Hypothalamus (tissue), 51 donors: ENCODE measurements at regions not wholly inside any gene's neighbourhood (a gene's known extent, or its start where the extent isn't known, plus 50 kb on each side); places are given as distances from the start of the nearest gene placed in this dataset.
"Not testable (repeated sequence)": the region's sequence is repeated elsewhere in the genome, so short reads cannot be mapped to it uniquely, and the experiment has no call there.

Source experiments
- DNase-seq, 51 donors: peaks; one replicate each; lab custom pipeline; 2025; lab: John Stamatoyannopoulos, UW

DNA sequence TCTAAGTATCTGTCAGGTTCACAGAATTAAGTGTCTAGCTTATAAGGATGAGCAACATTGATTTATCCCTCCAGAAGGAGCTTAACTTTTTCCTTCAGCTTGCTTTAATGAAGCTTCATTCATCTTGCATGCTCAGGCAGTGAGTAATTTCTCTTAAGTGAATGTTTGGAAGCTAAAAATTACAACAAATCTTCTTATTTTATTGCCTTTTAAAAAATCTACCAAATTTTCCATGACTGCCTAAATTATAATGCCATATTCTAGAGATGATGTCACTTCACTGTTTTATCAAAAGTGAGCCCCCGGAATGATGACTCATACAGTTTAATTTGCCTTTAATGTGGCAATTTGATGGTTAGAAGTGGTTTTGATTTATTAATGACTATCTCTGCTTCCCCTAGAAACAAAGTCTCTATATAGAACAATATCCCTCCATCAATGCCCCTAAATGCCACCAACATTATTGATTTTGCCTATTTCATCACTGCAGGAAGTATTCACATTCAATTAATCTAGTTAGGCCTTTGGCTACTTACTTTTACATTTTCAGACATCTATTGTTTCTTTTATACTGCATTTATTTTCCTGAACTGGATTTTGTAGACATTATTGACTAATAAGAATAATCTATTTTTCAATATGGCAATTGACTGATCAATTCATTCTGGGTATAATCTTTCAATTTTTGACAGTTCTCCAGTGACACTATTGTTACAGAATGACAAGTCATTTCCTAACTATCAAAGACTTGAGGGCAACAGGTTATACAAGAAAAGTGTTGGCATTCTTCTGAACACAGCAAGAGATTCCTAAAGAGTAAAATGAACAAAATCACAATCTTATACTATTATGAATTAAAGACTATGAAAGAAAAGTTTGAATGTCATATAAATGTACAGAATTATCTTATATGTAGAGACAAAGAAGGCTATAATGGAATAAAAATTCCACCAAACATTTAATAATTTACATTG lies 139.3 kb upstream of the ODAD2 start:
- peak in 1 of 51 donors; percentile 16 for DNase-seq

DNA sequence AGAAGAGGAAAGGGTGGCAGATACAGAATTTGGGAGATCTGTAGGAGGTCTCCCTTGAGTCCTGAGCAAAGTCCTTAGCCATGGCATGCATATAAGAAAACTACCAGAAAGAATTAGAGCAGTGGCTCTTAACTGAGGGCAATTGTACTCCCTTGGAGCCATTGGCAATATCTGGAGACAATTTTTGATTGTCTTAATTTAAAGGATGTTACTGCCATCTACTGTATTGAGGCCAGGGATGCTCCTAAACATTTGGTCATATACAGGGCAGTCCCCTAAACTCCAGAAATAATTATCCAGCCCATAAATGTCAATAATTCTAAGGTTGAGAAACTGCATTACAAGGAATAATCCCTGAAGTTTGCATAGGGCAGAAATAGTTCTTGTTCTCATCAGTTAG lies 136.4 kb upstream of the ODAD2 start:
- no peak for DNase-seq

DNA sequence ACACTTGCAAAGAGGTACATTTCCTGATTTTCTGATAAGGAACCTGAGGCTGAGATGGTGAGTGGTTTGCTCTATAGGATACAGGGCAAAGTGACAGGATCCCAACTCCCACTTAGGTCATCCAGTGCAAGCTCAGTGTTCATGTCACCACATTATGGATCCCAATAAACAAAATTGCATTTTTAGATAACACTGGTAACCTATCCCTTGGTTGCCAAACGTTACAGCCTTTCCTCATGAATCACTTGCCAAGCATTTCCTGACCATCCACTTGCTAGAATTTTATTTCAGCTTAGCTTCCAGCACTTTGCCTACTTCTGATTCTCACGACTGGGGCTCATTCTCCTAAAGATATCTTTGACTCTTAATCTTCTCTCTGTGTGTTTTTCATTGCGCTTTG lies 131.4 kb upstream of the ODAD2 start:
- no peak for DNase-seq

DNA sequence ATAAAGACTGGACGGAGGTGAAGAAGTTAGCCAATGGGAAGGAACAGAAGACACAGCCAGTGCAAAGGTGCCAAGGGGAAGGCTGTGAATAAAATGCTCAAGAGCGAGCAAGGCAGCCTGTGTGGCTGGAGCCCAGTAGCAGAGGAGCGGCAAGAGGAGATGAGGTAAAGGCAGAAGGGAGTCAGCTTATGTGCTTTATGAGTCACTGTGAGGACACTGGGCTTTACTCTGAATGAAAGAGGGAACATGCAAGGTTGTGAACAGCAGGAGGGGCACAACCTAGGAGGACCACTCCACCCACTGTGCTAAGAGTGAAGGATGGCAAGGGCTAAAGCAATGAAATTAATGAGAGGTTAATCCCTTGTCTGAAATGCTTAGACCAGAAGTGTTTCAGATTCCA lies 129.0 kb upstream of the ODAD2 start:
- no peak for DNase-seq

DNA sequence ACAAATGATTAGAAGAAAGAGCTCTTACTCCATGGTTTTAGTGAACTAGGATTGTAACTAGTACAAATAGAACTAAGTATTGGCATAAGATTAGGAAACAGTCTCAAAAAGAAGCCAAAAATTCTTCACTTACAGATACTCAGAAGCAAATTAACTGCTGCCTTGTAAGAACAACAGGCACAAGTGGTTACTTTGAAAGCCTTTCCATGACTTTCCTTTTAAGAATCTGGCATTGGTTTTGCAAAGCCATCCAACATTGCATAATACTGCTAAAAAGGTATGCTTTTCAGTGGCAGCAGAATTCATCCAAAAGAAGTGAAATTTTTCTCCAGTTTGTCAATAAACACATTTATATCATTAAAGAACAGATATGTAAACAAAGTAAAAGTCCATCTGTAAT lies 126.8 kb upstream of the ODAD2 start:
- DNase-seq = no peak

DNA sequence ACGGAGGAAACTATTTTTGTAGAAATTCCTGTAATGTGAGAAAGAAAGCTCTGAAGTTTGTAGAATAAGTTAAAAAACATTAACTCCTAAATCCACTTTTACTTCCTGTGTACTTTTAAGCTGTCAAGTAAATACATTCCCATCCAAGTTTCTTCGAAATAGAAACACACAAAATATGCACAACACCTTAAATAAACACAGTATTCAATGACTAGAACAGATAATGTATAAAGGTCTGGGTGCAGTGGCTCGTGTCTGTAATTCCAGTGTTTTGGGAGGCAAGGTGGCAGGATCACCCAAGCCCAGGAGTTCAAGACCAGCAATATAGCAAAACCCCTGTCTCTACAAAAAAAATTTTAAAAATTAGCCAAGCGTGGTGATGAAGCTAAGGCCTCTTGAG lies 121.9 kb upstream of the ODAD2 start:
- DNase-seq = no peak

DNA sequence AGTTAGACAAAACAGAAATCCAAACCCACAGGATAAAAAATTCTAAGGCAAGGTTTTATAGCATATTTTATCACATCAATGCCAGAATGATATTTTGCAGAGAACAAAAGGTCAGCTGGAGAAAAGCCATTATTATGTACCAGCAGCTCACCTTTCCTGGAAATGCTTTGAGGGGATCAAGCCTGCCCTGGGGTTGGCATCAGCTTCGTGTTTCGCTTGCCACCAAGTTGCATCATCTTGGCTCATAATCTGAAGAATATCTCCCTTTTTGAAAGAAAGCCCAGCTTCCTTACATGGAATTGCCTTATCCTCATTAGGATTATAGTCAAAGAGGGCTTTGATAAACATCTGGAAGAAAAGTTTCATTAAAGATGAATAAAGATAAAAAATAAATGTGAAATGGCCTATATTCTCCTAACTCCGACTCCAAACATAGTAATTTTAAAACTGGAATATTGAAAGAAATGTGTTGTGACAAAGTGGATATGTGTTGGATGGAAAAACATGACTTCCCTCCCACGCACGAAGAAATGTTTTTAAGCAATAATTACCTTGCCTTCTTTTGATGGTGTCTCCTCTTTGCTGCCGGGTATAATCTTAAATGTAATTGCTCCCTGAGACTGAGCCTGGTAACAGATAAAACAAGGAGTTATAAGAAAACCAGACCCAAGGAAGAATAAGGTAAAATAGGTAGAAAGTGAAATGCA lies 121.3 kb upstream of the ODAD2 start:
- no peak for DNase-seq

DNA sequence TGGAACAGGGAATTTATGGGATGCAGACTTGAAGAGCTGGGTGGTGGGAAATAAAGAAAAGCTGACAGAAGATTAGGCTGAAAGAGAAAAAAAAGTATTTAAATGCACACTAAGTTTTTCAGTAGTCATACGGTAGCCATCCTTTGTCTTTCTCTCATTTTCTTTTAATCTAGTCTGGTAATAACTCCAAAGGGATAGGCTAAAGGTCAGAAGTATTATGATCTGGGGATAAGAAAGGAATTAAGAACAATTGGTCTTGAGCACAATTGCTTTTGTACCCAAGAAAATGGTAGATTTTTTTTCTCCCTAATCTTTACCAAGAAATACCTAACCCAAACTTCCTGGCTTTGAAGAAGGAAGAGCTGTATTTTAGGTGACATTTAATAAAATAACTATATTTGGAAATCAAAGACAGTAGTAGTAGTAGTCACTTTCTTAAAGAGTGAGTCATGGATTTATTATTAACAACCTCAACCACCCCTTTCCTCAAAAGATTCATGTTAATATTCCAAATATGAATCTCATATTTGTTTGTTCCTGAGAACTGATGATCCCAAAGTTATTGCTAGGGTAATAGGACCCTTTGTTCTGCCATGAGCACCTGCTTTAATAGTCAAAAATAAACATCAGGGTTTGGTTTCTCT lies 120.2 kb upstream of the ODAD2 start:
- no peak for DNase-seq

DNA sequence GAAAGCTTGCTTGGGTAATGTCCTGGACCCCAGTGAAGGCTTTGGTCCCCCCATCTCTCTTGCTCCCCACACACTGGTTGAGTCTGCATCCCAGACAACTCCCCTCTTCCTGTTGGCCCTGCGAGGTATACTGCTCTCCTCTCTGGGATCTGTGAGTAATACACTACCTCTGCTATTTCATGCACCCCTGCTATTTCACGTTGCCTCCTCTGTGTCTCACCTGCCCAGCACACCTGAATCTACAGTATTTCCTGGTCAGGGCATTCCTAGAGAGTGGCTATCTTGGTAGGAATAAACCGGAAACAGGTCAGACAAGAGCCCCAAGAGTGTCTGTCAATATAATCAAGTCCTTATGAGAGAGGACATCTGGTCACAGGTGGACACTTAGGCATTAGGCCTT lies 114.3 kb upstream of the ODAD2 start:
- no peak for DNase-seq

DNA sequence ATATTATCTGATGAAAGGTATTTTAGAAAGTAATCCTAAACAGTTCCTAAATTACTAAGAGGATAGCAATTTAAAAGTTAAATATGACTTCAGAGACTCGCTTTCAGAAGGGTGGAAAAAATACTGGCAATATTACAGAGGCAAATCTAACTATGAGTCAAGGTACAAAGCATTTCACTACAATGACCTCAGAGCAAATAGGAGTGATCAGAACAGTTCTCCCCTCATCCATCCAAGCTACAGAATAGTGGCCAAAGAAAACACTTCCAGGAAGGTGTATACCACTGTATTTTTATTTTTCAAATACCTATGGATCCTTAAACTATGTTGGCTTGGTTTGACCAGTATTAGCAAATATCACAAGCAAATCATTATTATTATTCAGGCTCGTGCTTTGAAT lies 112.8 kb upstream of the ODAD2 start:
- DNase-seq = no peak

DNA sequence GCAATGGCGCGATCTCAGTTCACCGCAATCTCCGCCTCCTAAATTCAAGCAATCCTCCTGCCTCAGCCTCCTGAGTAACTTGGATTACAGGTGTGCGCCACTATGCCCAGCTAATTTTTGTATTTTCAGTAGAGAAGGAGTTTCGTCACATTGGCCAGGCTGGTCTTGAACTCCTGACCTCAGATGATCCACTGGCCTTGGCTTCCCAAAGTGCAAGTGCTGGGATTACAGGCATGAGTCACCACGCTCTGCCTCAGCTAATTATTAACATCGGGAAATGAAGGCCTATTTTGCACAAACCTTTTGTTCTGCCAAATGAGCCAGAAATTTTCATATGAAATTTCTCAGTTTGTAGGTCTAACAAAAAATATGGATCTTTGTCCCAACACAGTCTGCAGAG lies 106.7 kb upstream of the ODAD2 start:
- no peak for DNase-seq

DNA sequence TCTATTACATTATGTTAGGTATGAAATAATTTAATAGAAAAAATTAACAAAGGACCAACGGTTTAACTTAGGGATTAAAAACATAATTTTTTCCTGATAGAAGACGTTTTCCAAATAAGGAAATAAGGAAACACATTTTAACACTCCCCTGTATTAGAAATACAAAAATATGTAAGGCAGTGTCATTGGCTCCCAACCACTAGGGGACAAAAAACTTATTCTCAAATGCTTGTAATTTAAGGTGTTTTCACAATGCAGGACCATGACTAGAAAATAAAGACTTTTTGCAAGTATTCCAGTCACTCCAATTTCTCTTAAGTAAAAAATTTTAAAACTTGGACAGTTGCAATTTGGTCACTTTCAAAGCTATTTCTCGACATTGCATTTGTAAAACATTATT lies 98.8 kb upstream of the ODAD2 start:
- DNase-seq = no peak

DNA sequence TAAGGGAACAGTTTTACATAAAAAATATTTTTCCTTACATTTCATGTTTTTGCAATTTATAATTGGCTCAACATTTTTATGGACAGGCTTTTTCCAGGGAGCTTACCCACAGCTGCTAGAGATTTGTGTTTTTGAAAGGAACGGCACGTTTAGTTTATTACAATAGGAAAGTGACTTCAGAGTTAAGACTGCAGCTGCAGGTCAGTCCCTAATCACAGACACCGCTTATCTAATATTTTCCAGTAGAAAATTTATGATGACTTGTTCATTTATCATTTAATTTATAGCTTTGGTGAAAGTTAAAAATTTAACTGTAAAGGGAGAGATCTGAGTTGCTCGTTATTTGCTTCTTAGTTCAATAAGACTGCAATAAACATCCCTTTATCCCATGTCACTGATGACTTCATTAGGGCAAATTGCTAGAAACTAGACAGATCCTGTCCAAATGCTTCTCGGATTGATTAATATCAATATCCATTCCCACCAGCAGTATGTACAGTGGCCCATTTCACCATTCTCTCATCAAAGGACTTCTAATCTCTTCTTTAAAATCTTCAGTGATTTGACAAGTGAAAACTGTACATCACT lies 97.0 kb upstream of the ODAD2 start:
- DNase-seq = no peak

DNA sequence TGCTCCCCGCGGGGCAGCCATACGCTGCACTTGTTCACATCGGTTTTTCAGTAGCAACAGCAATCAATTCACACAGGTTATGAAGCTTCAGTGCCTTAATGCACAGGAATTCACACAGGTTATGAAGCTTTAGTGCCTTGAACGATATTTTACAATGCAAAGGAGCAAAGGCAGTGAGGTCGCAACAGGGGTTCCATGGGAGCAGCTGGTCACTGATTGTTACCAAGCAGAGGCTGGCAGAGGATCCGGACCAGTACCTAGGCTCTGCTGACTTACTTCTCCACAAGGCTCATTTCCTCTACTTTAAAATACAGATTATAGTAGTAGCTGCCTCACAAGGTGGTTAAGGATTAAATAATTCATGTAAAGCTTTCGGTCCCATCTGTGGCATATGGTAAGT lies 95.2 kb upstream of the ODAD2 start:
- no peak for DNase-seq

DNA sequence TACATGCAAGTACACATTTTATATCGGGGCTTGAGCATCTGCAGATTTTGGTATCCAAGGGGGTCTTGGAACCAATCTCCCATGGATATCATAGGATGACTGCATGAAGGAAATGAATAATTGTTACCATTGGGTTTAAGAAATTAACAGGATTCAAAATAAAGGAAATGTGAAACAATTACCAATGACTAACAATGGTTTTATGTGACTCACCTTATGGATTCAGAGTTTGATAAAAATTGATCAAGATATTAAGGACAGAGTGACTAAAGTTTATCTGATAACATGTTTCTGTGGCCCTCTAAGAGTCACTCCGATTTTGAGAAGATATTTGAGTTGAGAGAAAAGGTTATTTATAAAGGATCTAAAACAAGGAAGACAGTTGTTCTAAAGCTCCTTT lies 93.0 kb upstream of the ODAD2 start:
- no peak for DNase-seq

DNA sequence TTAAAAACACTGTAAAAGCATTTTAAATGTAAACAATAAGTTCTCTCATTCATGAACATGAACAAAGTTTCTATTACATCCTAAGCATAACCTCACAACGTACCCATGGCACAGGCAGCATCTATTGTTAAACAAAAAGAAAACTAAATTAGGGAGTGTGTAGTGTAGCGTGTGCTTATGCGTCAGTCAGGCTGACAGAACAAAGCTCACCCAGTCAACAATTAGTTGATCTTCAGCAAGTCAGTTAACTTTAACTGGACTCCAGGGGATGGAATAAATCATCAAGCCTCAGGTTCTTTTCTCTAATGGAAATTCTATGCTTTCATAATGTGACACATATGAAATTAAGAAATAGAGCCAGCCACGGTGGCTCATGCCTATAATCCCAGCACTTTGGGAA lies 91.6 kb upstream of the ODAD2 start:
- DNase-seq = no peak

DNA sequence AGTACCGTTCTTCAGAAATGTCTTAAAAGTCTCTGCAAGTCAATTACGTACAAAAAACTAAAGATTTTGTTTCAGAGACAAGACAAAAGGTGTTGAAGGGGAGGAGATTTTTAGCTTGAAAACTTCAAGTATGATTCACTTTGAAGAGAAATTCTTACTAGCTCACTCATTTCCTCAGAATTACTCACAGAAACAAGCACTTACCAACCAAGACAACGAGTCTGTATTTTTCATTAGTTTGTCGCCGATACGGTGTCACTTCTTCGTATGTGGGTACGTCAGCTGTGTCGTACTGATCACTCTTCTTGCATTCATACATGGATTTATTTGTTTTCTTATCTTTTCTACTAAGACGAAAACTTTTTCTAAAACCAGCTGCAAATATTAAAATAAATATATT lies 90.6 kb upstream of the ODAD2 start:
- DNase-seq = no peak

DNA sequence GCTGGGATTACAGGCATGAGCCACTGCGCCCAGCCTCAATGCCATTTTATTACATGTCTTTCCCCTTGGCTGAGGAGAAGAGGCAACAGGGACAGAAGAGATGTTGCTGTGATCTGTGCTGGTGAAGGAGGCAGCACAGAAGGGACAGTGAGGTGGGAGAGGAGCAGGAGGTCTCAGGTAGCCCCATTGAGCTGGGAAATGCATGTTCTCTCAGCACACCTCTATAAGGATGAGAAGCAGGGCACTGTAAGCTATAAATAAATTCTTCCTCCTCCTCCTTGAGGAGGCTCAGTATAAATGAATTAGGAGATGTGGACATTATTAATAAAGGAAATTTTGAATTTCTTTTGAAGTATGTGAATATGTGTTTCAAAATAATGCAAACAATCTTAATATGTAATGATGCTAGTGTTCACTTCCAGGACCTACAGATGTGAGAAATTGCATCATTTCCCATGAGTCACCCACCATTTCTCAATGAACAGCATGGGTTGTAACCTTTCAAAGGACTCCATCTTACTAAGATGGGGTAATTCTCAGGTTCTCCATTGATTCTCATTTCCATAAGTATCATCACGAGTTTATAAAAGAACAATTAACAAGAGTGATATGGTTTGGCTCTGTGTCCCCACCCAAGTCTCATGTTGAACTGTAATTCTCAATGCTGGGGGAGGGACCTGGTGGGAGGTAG lies 88.9 kb upstream of the ODAD2 start:
- no peak for DNase-seq

DNA sequence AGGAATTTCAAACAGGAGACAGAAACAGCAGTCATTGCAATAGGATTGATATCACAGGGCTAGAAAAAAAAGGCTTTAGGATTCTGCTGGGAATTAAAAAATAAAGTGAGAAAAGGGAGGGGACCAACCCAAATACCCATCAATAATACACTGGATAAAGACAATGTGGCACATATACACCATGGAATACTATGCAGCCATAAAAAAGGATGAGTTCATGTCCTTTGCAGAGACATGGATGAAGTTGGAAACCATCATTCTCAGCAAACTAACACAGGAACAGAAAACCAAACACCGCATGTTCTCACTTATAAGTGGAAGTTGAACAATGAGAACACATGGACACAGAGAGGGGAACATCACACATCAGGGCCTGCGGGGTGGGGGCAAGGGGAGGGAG lies 86.9 kb upstream of the ODAD2 start:
- DNase-seq = not testable (repeated sequence)

DNA sequence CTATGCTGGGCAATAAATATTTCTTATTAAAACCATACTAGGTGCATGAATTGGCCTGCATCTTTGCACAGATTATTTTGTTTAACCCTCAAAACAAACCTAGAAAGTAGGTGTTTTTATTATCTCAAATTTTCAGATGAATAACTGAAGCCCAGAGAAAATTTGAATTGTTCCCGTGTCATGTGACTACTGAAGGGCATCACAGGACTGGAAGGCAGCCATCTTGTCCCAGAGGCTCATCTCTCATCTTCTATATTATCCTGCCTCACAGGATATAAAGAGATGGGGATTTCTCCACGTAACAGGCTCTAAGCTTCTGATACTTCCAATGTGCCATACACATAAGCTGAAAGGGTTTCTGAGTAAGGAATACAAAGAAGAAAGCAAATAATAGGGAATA lies 84.0 kb upstream of the ODAD2 start:
- no peak for DNase-seq

DNA sequence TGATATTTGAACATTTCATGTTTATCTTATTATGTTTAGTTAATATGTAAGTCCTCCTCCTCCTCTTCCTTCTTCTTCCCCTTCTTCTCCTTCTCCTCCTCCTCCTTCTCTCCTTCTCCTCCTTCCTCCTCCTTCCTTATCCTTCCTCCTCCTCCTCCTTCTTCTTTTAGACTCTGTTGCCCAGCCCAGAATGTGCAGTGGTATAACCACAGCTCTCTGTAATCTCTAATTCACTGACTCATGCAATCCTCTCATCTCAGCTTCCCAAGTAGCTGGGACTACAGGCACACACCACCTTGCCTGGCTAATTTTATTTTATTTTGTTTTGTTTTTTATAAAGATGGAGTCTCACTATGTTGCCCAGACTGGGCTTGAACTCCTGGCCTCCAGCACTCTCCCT lies 83.4 kb upstream of the ODAD2 start:
- DNase-seq = no peak
